ENCODE measurements at regions not wholly inside any gene's neighbourhood (a gene's known extent, or its start where the extent isn't known, plus 50 kb on each side); places are given as distances from the start of the nearest gene placed in this dataset.

GRCh38 chr9:89786655-89787054, 181.8 kb downstream of the GADD45G start:
- no peak for TF ChIP-seq CTCF (IDR thresholded peaks at IDR 0.05)
- DNase-seq: no peak
- CTCF ChIA-PET: interaction anchor here (0.7 to 1.0 kb wide), 2 partner anchors 192 to 211 kb away, joined by 3 read pairs; no protein-coding TSS in a partner anchor
- Mint-ChIP-seq H3K4me3 (no peak overlapping the region), H3K27ac (no peak overlapping the region), H3K4me1 (ENCODE audit: low read depth) (peaks cover 7% of the 10 kb centered on the region), H3K27me3 (peaks cover 5% of the 10 kb centered on the region), H3K36me3 (ENCODE audit: low read depth) (no peaks in the 10 kb centered on the region), H3K9me3 (no peaks in the 10 kb centered on the region)
- POLR2A ChIA-PET: no interaction called here
- ATAC-seq: no peak
- intact Hi-C loops (cut with micrococcal nuclease): no loop called here

GRCh38 chr9:89787595-89787994, 182.8 kb downstream of the GADD45G start:
- CTCF ChIA-PET: no interaction called here
- ATAC-seq (no peak), DNase-seq (no peak)
- Mint-ChIP-seq H3K27ac (no peak overlapping the region), H3K9me3 (no peaks in the 10 kb centered on the region), H3K27me3 (peaks cover 5% of the 10 kb centered on the region), H3K4me3 (no peak overlapping the region), H3K4me1 (ENCODE audit: low read depth) (no peaks in the 10 kb centered on the region), H3K36me3 (ENCODE audit: low read depth) (no peaks in the 10 kb centered on the region)
- POLR2A ChIA-PET: no interaction called here
- intact Hi-C loops (cut with micrococcal nuclease): no loop called here
- TF ChIP-seq CTCF (IDR thresholded peaks at IDR 0.05): no peak

- CTCF ChIA-PET: no interaction called here
- intact Hi-C loops (cut with micrococcal nuclease): no loop called here
- ATAC-seq (no peak), DNase-seq (no peak)
- H3K27me3 Mint-ChIP-seq: peaks cover 3% of the 10 kb centered on the region
- no peak for TF ChIP-seq CTCF (IDR thresholded peaks at IDR 0.05)
- H3K4me3 Mint-ChIP-seq: no peak overlapping the region
- no peaks in the 10 kb centered on the region for H3K36me3 Mint-ChIP-seq (ENCODE audit: low read depth)
- no peaks in the 10 kb centered on the region for H3K4me1 Mint-ChIP-seq (ENCODE audit: low read depth)
- POLR2A ChIA-PET: no interaction called here
- no peaks in the 10 kb centered on the region for H3K9me3 Mint-ChIP-seq
- H3K27ac Mint-ChIP-seq: no peak overlapping the region
Observed at GRCh38 chr9:89788434-89788833, 183.6 kb downstream of the GADD45G start.

- Mint-ChIP-seq H3K36me3 (ENCODE audit: low read depth) (no peaks in the 10 kb centered on the region), H3K9me3 (no peaks in the 10 kb centered on the region), H3K27ac (no peak overlapping the region), H3K27me3 (peaks cover 3% of the 10 kb centered on the region), H3K4me1 (ENCODE audit: low read depth) (no peaks in the 10 kb centered on the region), H3K4me3 (no peak overlapping the region)
- ATAC-seq (no peak), DNase-seq (no peak)
- TF ChIP-seq CTCF (IDR thresholded peaks at IDR 0.05): no peak
- intact Hi-C loops (cut with micrococcal nuclease): no loop called here
- CTCF ChIA-PET: no interaction called here
- POLR2A ChIA-PET: no interaction called here
Observed at GRCh38 chr9:89789922-89790510, 185.2 kb downstream of the GADD45G start.

GRCh38 chr9:89790542-89791109, 185.8 kb downstream of the GADD45G start:
- ChIA-PET POLR2A (no interaction called here), CTCF (no interaction called here)
- Mint-ChIP-seq H3K9me3 (no peaks in the 10 kb centered on the region), H3K27ac (no peak overlapping the region), H3K4me1 (ENCODE audit: low read depth) (no peaks in the 10 kb centered on the region), H3K4me3 (no peak overlapping the region), H3K27me3 (no peaks in the 10 kb centered on the region), H3K36me3 (ENCODE audit: low read depth) (no peaks in the 10 kb centered on the region)
- DNase-seq (no peak), ATAC-seq (no peak)
- intact Hi-C loops (cut with micrococcal nuclease): no loop called here
- no peak for TF ChIP-seq CTCF (IDR thresholded peaks at IDR 0.05)

All from activated CD8-positive, alpha-beta T cell treated with anti-CD3 and anti-CD28 coated beads for 36 hours (primary cell).